Heart left ventricle (tissue), 16 donors: ENCODE measurements at regions not wholly inside any gene's neighbourhood (a gene's known extent, or its start where the extent isn't known, plus 50 kb on each side); places are given as distances from the start of the nearest gene placed in this dataset.
A peak's percentile ranks its signal among the peaks of the same experiment; 100 is the strongest.

Experiments used
- ATAC-seq, 4 donors: fragments of 200-7000 bp; cut with Tn5 transposase; one replicate each; pipeline ENCODE4 v1.9.1; 2020 to 2022; ENCODE audit warnings: moderate library complexity in 4 of 4, mild to moderate bottlenecking in 3 of 4, moderate number of reproducible peaks in 1 of 4
- DNase-seq, 5 donors: peaks; one replicate each; pipeline ENCODE4 v3.0.0-alpha.2; 2020
- H3K27ac ChIP-seq, 12 donors: fragments of 200-600 bp; sonication (generic) in 4 of 12; one replicate each; pipeline versions ENCODE4 v1.5.0 to v1.8.0; 2016 to 2022; ENCODE audit warnings: mild to moderate bottlenecking in 2 of 12
- H3K27me3 ChIP-seq, 9 donors: fragments of 200-600 bp; sonication (generic) in 2 of 9; one replicate each; pipeline versions ENCODE4 v1.5.1 to v1.8.0; 2016 to 2022; ENCODE audit warnings: mild to moderate bottlenecking in 3 of 9
- H3K36me3 ChIP-seq, 9 donors: fragments of 200-600 bp; sonication (generic) in 2 of 9; one replicate each; pipeline versions ENCODE4 v1.5.0 to v1.8.0; 2018 to 2022; ENCODE audit warnings: mild to moderate bottlenecking in 2 of 9
- H3K4me1 ChIP-seq, 12 donors: fragments of 200-600 bp; sonication (generic) in 4 of 12; one replicate each; pipeline versions ENCODE4 v1.5.0 to v1.8.0; 2016 to 2022; ENCODE audit warnings: mild to moderate bottlenecking in 3 of 12
- H3K4me3 ChIP-seq, 12 donors: fragments of 200-600 bp; sonication (generic) in 4 of 12; one replicate each; pipeline versions ENCODE4 v1.5.0 to v1.8.0; 2017 to 2022; ENCODE audit warnings: mild to moderate bottlenecking in 9 of 12, moderate library complexity in 4 of 12
- H3K9me3 ChIP-seq, 12 donors: fragments of 200-600 bp; sonication (generic) in 4 of 12; one replicate each; pipeline versions ENCODE4 v1.5.0 to v1.8.0; 2016 to 2022; ENCODE audit warnings: mild to moderate bottlenecking in 1 of 12
- POLR2A ChIP-seq, 2 donors: fragments of 450-650 bp; IDR thresholded peaks; one replicate each; pipeline ENCODE4 v1.6.1; 2017; ENCODE audit warnings: antibody characterized with exemption in 2 of 2, mild to moderate bottlenecking in 2 of 2, moderate library complexity in 2 of 2
- whole genome bisulfite sequencing, 4 donors: extraction: QIAGEN DNeasy Blood & Tissue Kit in 2 of 4; methylation state at CpG; one replicate each; pipeline versions ENCODE4 v1.1.5 to v1.1.7; 2013 to 2018; 5-methylcytosine and 5-hydroxymethylcytosine counted together
- intact Hi-C, 10 donors: fragments of 100-400 bp; cut with DNase I; formaldehyde crosslinking; loops; one replicate each; pipeline versions ENCODE4 v1.11.1 to v1.14.2; 2022
- TF ChIP-seq, protein P1 (sequence below), 12 donors: fragments of 200-600 bp; sonication (generic) in 4 of 12; IDR thresholded peaks; one replicate each; pipeline versions ENCODE4 v1.5.0 to v1.8.0; 2018 to 2022; ENCODE audit warnings: antibody characterized with exemption in 12 of 12, mild to moderate bottlenecking in 5 of 12
- donor health status: ischemic (EF 13 %, LVEDD 7.1; RV severe dilation, severe dysfunction).
- donor health status: healthy with polysubstance abuse.
- donor health status: DM: no; HTN: yes; CAD: no.
- donor health status: DM: no; HTN: no; CAD: no.
- donor health status: ischemic (EF 25% LVEDD 6.9; RV normal size, moderate dysfunction).
- donor health status: ischemic (EF 25% LVEDD 5.7; RV mildly dilated, moderate dysfunction).
- donor health status: healthy.
- donor health status: DM: yes; HTN: yes; CAD: no.
- donor health status: ischemic (EF 35%, LVEDD 5.7; RV mildly dilated, moderate dysfunction).
- donor health status: nonischemic (EF 11% LVEDD 7.7; RV severe dilation, severe dysfunction).
- donor health status: DM: yes; HTN: yes; CAD: no.
- donor health status: PGD.
- donor health status: ischemic (EF 29% LVEDD 5.4; RV normal size, mild dysfunction).
- donor health status: nonischemic (EF 23%, LVEDD 6.1; RV moderate dilation, normal function).

DNA sequence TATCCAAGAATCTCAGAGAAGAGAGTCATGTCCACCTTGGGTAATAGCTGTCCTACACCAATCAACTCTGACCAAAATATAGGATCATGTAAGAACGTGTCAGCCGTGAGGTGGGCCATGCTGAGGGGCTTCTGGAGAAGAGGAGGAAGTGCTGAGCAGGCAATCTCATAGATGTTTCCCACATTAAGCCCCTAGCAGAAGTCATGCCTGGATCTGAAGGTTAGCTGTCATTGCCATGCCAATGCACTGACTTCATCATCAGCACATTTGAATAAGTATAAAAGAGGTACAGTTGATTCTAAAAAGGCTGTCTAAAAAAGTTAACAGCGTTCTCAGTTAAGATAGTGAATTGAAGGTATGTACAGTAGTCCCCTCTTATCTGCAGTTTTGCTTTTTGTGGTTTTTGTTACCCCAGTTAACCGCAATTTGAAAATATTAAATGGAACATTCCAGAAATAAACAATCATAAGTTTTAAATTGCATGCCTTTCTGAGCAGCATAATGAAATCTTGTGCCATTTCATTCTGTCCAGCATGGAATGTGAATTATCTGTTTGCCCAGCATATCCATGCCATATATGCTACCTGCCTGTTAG lies 67.2 kb upstream of the TMEM17 start:
- no peak overlapping the region for H3K4me3 ChIP-seq
- TF ChIP-seq, protein P1, sequence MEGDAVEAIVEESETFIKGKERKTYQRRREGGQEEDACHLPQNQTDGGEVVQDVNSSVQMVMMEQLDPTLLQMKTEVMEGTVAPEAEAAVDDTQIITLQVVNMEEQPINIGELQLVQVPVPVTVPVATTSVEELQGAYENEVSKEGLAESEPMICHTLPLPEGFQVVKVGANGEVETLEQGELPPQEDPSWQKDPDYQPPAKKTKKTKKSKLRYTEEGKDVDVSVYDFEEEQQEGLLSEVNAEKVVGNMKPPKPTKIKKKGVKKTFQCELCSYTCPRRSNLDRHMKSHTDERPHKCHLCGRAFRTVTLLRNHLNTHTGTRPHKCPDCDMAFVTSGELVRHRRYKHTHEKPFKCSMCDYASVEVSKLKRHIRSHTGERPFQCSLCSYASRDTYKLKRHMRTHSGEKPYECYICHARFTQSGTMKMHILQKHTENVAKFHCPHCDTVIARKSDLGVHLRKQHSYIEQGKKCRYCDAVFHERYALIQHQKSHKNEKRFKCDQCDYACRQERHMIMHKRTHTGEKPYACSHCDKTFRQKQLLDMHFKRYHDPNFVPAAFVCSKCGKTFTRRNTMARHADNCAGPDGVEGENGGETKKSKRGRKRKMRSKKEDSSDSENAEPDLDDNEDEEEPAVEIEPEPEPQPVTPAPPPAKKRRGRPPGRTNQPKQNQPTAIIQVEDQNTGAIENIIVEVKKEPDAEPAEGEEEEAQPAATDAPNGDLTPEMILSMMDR (IDR thresholded peaks at IDR 0.05): no peak
- no peak for TF ChIP-seq POLR2A (IDR thresholded peaks at IDR 0.05)
- no peak for ATAC-seq
- no peaks in the 10 kb centered on the region for H3K9me3 ChIP-seq
- 85 to 93% (median 86%) methylated on average over 4 of the region's 4 CpGs for WGBS, 4 donors
- no peaks in the 10 kb centered on the region for H3K36me3 ChIP-seq
- H3K4me1 ChIP-seq: peaks cover 0 to 6% (median 4%) of the 10 kb centered on the region in 12 donors
- H3K27ac ChIP-seq: no peak overlapping the region
- DNase-seq: no peak
- peaks cover 0 to 18% (median 8%) of the 10 kb centered on the region in 9 donors for H3K27me3 ChIP-seq
- intact Hi-C loops: no loop called here

DNA sequence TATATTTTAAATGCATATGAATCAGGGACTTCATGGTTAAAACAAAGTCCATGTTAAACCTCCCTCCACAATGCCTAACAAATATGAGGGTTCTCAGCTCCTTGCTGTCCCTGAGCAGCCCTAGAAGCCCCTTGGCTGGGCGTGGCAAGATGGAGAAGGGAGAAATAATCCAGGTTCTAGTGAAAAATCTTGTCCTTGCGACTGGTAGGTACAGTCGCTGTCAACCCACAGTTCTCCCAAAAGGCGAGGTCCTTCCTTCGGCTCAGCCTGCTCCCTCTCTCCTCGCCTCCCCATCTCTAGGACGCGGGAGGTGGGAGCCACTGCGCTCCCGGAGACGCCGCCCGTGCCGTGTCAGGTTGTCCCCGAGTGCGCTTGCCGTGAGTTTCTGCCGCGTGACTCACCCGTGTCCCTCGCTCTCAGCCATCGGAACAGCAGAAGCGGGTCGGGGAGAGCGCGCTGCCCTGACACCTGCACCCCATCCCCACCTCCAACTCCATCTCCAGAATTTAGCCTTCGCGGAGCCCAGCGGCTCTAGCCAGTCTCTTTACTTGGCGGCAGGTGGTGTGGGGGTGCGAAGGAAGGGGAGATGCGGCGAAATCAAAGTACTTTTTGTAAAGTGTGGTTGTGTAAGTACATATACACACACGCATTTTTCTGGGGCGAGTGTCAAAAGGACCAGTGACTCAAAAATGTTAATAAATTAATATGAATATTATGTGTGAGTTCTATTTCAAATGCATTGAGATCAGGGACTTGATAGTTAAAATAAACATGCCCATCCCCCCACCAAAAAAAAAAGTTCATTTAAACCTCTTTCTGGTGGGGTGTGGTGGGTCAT lies 65.1 kb upstream of the TMEM17 start:
- peak in 1 of 4 donors; percentile 27 for ATAC-seq
- intact Hi-C loops: no loop called here
- Histone ChIP-seq H3K4me1 (peaks cover 0 to 6% (median 4%) of the 10 kb centered on the region in 12 donors), H3K36me3 (no peaks in the 10 kb centered on the region), H3K27ac (no peak overlapping the region), H3K9me3 (no peaks in the 10 kb centered on the region), H3K4me3 (peak overlapping the region in 4 of 12 donors; percentile 14 to 21 (median 20)), H3K27me3 (peaks cover 0 to 18% (median 8%) of the 10 kb centered on the region in 9 donors)
- WGBS, 4 donors: 7 to 22% (median 11%) methylated on average over 31 to 35 of the region's 35 CpGs
- TF ChIP-seq, protein P1 (IDR thresholded peaks at IDR 0.05): no peak
- no peak for TF ChIP-seq POLR2A (IDR thresholded peaks at IDR 0.05)
- no peak for DNase-seq

DNA sequence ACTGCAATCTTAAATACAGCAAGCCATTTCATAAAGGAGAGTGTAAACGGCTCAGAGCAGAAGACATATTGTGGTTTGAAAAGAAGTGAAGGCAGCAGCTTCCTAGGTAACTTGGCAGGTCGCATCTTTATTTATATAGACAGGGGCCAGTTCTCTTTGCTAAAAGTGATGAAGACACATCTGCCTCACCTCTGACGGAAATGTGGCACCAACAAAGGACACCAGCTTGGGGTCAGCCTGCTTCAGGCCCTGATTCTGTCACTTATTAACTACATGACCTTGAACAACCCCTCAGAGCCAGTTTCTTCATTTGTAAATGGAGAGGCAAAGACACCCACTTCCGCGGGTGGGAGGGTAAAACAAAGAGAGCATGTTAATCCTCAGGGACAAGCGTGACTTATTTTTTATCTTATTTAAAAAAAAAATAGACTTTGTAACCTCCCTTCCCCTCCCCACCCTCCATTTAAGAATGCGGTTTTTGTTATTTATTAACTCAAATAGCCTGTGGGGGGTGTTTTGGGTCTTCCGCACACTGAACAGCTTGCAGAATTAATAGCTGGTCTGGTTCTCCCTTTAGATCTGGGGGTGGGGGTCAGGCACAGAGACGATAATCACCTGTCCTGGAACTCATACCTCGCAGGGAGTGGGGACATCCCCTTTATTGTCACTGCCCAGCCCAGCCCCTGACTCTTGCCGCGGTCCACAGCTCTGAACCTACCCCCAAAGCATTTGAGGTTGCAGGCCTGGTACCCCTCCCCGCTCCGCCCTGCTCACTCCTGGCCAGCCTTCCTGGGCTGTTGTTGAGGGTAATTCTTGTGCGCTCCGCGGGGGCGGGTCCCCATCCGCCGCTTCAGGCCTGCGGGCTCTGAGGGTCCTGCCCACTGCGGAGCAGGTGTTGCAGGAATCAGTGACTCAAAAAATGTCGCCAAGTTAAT lies 64.2 kb upstream of the TMEM17 start:
- no peaks in the 10 kb centered on the region for H3K9me3 ChIP-seq
- DNase-seq: no peak
- 56 to 63% (median 62%) methylated on average over 23 of the region's 23 CpGs for WGBS, 4 donors
- peaks cover 0 to 18% (median 8%) of the 10 kb centered on the region in 9 donors for H3K27me3 ChIP-seq
- no peak for TF ChIP-seq POLR2A (IDR thresholded peaks at IDR 0.05)
- TF ChIP-seq, protein P1 (IDR thresholded peaks at IDR 0.05): no peak
- H3K27ac ChIP-seq: no peak overlapping the region
- no peak overlapping the region for H3K4me3 ChIP-seq
- H3K36me3 ChIP-seq: no peaks in the 10 kb centered on the region
- H3K4me1 ChIP-seq: peaks cover 0 to 6% (median 4%) of the 10 kb centered on the region in 12 donors
- no peak for ATAC-seq
- intact Hi-C loops: no loop called here
